H7 (cell line): ENCODE measurements at regions not wholly inside any gene's neighbourhood (a gene's known extent, or its start where the extent isn't known, plus 50 kb on each side); places are given as distances from the start of the nearest gene placed in this dataset.

ENCODE experiments used
- DNase-seq: peaks from one replicate; pipeline ENCODE4 v3.0.0; 2012
- H3K27me3 ChIP-seq: 2 replicates; pipeline ENCODE4 v1.6.0; 2011; ENCODE audit warnings: mild to moderate bottlenecking, low read length; ENCODE audit not compliant: control insufficient read depth, insufficient read depth
- H3K36me3 ChIP-seq: replicated peaks from 2 replicates; pipeline ENCODE4 v1.5.1; 2011; ENCODE audit warnings: low read length; ENCODE audit not compliant: control insufficient read depth, insufficient read depth
- H3K4me3 ChIP-seq: 2 replicates; pipeline ENCODE4 v1.5.1; 2011; ENCODE audit warnings: low read depth, mild to moderate bottlenecking, control low read depth, low read length, moderate library complexity; ENCODE audit not compliant: insufficient read depth

DNA sequence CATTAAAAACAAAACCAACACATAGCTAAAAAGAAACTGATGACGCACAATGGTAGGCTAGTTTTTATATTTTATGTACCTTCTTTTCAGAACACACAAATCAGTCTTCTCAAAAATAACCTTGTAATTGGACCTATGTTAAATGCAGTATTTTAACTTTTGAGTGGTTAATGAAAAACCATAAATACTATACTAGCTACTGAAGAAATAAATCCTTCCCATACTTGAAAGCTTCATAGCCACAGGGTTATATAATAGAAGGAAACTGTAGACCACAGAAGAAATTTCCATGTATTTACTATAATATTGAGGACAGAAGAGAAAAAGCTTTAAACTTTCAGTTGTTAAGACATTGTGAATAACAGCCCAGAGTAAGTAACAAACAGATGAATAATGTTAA lies 1094.3 kb upstream of the SLC10A2 start:
- H3K27me3 ChIP-seq, result no peaks in the 10 kb centered on the region
- no peaks in the 10 kb centered on the region for H3K36me3 ChIP-seq
- no peak overlapping the region for H3K4me3 ChIP-seq
- no peak for DNase-seq

DNA sequence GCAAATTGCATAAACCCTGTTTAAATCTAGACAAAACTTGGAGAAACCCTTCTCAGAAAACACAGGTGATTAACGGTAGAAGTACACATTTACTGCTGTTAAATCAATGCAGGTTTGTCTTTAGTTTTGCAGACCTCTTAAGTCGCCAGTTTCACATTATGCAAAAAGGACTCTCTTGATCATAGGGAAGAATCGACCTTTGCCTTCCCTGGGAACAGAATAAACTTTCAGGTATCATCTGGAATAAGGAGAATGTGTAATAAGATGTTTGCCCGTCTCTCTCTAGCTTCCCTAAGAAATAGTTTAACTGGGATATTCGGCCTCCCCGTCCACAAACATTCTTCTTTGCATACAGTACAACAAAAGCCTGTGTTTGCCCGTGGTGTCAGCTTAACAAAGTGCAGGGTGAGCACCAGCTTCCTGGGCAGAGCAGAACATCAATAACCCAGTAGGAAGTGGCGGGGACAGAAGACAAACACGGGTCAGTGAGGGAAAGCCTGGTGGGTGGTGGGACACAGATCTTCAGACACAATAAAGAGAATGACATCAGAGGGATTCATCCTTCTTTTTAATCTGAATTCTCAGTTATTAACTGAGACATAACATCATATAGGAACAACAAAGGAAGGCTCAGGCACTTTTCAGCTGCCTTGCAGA lies 1077.7 kb upstream of the SLC10A2 start:
- no peak overlapping the region for H3K4me3 ChIP-seq
- H3K36me3 ChIP-seq, result no peaks in the 10 kb centered on the region
- H3K27me3 ChIP-seq, result no peaks in the 10 kb centered on the region
- DNase-seq, result no peak

- H3K36me3 ChIP-seq, result no peaks in the 10 kb centered on the region
- DNase-seq, result no peak
- no peaks in the 10 kb centered on the region; the same call in 1 of the 2 replicates for H3K27me3 ChIP-seq
- no peak overlapping the region for H3K4me3 ChIP-seq
Observed at GRCh38 chr13:104140552-104140951, 1074.3 kb upstream of the SLC10A2 start.

GRCh38 chr13:104137416-104137815 lies 1071.2 kb upstream of the SLC10A2 start:
- Histone ChIP-seq H3K4me3 (no peak overlapping the region), H3K36me3 (no peaks in the 10 kb centered on the region), H3K27me3 (no peaks in the 10 kb centered on the region; the same call in 1 of the 2 replicates)
- DNase-seq, result no peak

GRCh38 chr13:104132849-104133248 lies 1066.6 kb upstream of the SLC10A2 start:
- Histone ChIP-seq H3K36me3 (no peaks in the 10 kb centered on the region), H3K27me3 (no peaks in the 10 kb centered on the region; the same call in 1 of the 2 replicates), H3K4me3 (no peak overlapping the region)
- no peak for DNase-seq

- no peak for DNase-seq
- Histone ChIP-seq H3K27me3 (no peaks in the 10 kb centered on the region), H3K4me3 (no peak overlapping the region), H3K36me3 (no peaks in the 10 kb centered on the region; the same call in 1 of the 2 replicates)
Observed at GRCh38 chr13:104114101-104114500, 1047.9 kb upstream of the SLC10A2 start.

DNA sequence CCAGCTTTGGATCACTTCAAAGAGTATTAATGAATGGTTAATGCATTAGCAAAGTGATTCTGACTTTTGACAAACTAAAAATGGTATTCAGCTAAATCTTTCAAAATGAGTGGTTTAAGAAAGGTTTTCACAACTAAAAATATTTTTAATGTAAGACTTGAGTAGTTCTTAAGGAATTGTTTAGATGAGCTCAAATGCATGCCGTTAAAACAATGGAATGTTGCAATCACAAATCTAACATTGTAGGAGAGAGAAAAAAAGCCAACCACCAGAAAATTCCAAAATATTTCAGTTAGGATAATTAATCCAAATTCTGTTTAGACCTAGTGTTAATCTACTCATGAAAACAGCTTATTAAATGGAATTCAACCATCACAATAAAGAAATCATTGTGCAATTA lies 1044.8 kb upstream of the SLC10A2 start:
- Histone ChIP-seq H3K4me3 (no peak overlapping the region), H3K27me3 (no peaks in the 10 kb centered on the region), H3K36me3 (no peaks in the 10 kb centered on the region; the same call in 1 of the 2 replicates)
- DNase-seq, result no peak

DNA sequence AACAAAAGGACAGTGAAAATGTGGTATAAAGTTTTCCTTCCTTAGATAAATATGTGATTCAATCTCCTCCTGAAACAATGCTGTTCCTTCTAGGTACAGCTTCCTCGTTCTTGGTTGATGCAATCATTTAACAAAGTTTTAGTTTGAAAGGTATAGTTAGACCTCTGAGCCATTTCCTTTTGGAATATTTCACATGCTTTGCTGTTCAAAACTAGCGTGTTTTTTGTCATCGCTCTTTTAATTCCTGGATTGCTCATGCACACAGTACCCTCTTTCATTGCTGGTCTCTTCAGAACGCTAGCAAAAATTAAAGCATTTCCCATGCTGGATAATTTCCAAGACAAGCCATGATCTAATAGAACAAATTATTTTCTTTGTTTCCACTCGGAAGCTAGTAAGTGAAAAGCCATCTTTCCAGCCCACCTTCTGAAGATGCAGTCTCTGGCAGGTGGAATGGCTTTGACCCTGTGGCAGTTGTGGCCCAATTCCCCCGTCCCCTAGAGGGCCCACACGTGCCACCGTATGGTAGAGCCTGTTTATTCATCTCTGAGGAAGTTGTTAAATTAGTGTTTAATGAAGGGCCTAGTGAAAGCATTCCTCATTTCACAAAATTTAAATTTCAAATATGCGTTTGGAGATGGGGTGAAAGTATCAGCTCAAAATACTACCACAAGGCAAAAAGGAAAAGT lies 1040.6 kb upstream of the SLC10A2 start:
- no peaks in the 10 kb centered on the region; the same call in 1 of the 2 replicates for H3K36me3 ChIP-seq
- no peaks in the 10 kb centered on the region for H3K27me3 ChIP-seq
- no peak overlapping the region for H3K4me3 ChIP-seq
- DNase-seq, result no peak

DNA sequence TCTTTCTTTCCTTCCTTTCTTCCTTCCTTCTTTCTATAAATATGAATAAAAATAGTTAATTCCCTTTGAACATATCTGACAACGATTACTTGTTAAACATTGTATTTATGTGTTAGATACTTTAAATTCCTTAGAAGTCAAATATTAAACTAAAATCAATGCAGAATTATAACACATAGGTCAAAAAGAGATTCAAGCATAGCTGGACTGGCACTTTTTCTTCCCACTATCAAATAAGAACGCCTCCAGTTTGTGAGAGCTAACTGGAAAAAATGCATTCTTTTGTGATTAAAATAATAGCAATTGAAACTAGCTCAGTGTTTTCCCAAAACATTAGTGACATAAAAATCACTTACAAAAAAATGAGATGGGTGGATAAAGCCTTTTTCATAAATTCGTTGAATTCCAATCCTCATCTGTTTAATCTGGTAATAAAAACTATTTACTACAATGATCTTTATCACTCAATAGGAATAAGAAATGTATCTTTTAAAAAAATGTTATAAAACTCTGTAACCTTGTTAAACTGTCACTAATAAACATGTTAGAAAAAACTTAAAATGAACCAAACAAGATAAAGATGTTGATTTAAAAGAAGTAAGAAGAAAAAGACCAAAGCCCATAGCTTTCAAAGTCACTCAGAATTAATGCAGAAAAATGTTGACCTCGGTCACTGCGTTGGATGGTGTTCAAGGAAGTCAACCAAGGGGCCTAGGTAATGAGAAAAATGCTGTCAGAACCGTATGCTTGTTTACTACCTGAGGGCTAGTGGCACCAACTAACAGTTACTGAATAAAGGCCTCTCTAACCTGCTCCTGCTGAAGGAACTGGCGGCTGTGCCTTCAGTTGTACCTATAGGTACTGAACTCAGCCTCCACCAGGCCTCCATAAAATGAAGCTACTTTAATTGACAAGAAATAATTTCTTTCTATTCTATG lies 1039.5 kb upstream of the SLC10A2 start:
- H3K4me3 ChIP-seq, result no peak overlapping the region
- H3K27me3 ChIP-seq, result no peaks in the 10 kb centered on the region
- no peak for DNase-seq
- no peaks in the 10 kb centered on the region; the same call in 1 of the 2 replicates for H3K36me3 ChIP-seq

DNA sequence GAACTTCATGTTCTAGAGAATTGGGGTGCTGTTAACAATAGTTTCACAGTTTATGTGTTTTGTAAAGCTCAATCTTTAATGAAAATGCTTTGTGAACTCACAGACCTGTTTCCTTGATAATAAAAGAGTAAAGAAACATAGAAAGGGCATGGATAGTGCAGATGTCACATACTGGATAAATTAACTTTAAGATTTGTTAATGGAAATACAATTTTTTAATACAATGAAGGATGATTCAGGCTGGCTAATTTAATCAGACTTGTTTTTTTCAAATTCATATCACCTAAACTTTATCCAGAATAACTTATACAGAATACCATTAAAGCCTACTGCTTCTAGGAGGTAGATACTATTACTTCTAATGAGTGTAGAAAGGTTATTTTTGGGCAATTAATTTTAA lies 1033.5 kb upstream of the SLC10A2 start:
- Histone ChIP-seq H3K27me3 (no peaks in the 10 kb centered on the region), H3K36me3 (no peaks in the 10 kb centered on the region), H3K4me3 (no peak overlapping the region)
- no peak for DNase-seq

GRCh38 chr13:104098421-104098820 lies 1032.2 kb upstream of the SLC10A2 start:
- H3K4me3 ChIP-seq, result no peak overlapping the region

GRCh38 chr13:104086759-104087158 lies 1020.5 kb upstream of the SLC10A2 start:
- no peak for DNase-seq
- no peaks in the 10 kb centered on the region for H3K36me3 ChIP-seq
- no peaks in the 10 kb centered on the region for H3K27me3 ChIP-seq

More at GRCh38 chr13:104098421-104098820, 1032.2 kb upstream of the SLC10A2 start:
- Histone ChIP-seq H3K36me3 (no peaks in the 10 kb centered on the region), H3K27me3 (no peaks in the 10 kb centered on the region)
- no peak for DNase-seq

GRCh38 chr13:104086210-104086609 lies 1020.0 kb upstream of the SLC10A2 start:
- Histone ChIP-seq H3K4me3 (no peak overlapping the region), H3K27me3 (no peaks in the 10 kb centered on the region), H3K36me3 (no peaks in the 10 kb centered on the region)
- DNase-seq, result no peak

More at GRCh38 chr13:104086759-104087158, 1020.5 kb upstream of the SLC10A2 start:
- H3K4me3 ChIP-seq, result no peak overlapping the region

DNA sequence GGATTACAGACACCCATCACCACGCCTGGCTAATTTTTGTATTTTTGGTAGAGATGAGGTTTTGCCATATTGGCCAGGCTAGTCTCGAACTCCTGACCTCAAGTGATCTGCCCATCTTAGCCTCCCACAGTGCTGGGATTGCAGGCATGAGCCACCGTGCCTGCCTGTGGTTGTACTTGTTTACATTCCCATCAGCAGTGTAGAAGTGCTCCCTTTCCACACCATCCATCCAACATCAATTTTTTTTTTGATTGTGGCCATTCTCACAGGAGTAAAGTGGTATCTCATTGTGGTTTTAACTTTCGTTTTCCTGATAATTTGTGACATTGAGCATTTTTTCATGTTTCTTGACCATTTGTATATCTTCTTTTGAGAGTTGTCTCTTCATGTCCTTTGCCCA lies 1019.4 kb upstream of the SLC10A2 start:
- no peak for DNase-seq
- H3K36me3 ChIP-seq, result no peaks in the 10 kb centered on the region
- H3K27me3 ChIP-seq, result no peaks in the 10 kb centered on the region
- no peak overlapping the region for H3K4me3 ChIP-seq
